ENCODE measurements at regions not wholly inside any gene's neighbourhood (a gene's known extent, or its start where the extent isn't known, plus 50 kb on each side); places are given as distances from the start of the nearest gene placed in this dataset.

- BruUV-seq (replicated peaks), result no TSS peak
- intact Hi-C loops (cut with micrococcal nuclease), result no loop called here
- Mint-ChIP-seq H3K9me3 (ENCODE audit: unreplicated experiment) (no peaks in the 10 kb centered on the region), H3K36me3 (ENCODE audit: insufficient read depth, unreplicated experiment) (no peaks in the 10 kb centered on the region), H3K27me3 (ENCODE audit: insufficient read depth, unreplicated experiment) (no peaks in the 10 kb centered on the region), H3K27ac (ENCODE audit: low read depth, unreplicated experiment) (no peak overlapping the region), H3K4me1 (ENCODE audit: insufficient read depth, unreplicated experiment) (no peaks in the 10 kb centered on the region), H3K4me3 (ENCODE audit: unreplicated experiment) (no peak overlapping the region)
- TF ChIP-seq CTCF (IDR thresholded peaks at IDR 0.05; ENCODE audit: unreplicated experiment), result no peak
- DNase-seq (ENCODE audit: unreplicated experiment), result no peak
- CTCF ChIA-PET, result no interaction called here
- POLR2A ChIA-PET, result interaction anchor here (1.3 kb wide), 1 partner anchor 194 kb away, joined by 3 read pairs; the partner anchor contains the start of gene KLF4
These were observed 194.0 kb upstream of the KLF4 start for GRCh38 chr9:107683566-107683965.

GRCh38 chr9:107681988-107682387 is 192.4 kb upstream of the KLF4 start:
- H3K27me3 Mint-ChIP-seq (ENCODE audit: insufficient read depth, unreplicated experiment), result no peaks in the 10 kb centered on the region
- H3K36me3 Mint-ChIP-seq (ENCODE audit: insufficient read depth, unreplicated experiment), result no peaks in the 10 kb centered on the region
- no peak overlapping the region for H3K27ac Mint-ChIP-seq (ENCODE audit: low read depth, unreplicated experiment)
- no peaks in the 10 kb centered on the region for H3K4me1 Mint-ChIP-seq (ENCODE audit: insufficient read depth, unreplicated experiment)
- H3K4me3 Mint-ChIP-seq (ENCODE audit: unreplicated experiment), result no peak overlapping the region
- no peaks in the 10 kb centered on the region for H3K9me3 Mint-ChIP-seq (ENCODE audit: unreplicated experiment)
- no peak for DNase-seq (ENCODE audit: unreplicated experiment)
- no peak for TF ChIP-seq CTCF (IDR thresholded peaks at IDR 0.05; ENCODE audit: unreplicated experiment)
- ChIA-PET CTCF (no interaction called here), POLR2A (no interaction called here)
- BruUV-seq (replicated peaks), result no TSS peak
- intact Hi-C loops (cut with micrococcal nuclease), result no loop called here

- BruUV-seq (replicated peaks), result no TSS peak
- peak overlapping the region; percentile 3 for H3K27ac Mint-ChIP-seq (ENCODE audit: low read depth, unreplicated experiment)
- CTCF ChIA-PET, result interaction anchor here (0.6 kb wide), 1 partner anchor 15 kb away, joined by 3 read pairs; no protein-coding TSS in a partner anchor
These were observed 186.0 kb upstream of the KLF4 start for GRCh38 chr9:107675351-107676259.

More at GRCh38 chr9:107675351-107676259, 186.0 kb upstream of the KLF4 start:
- no peaks in the 10 kb centered on the region for H3K36me3 Mint-ChIP-seq (ENCODE audit: insufficient read depth, unreplicated experiment)
- no peak for DNase-seq (ENCODE audit: unreplicated experiment)
- H3K4me3 Mint-ChIP-seq (ENCODE audit: unreplicated experiment), result no peak overlapping the region
- POLR2A ChIA-PET, result no interaction called here
- no peaks in the 10 kb centered on the region for H3K27me3 Mint-ChIP-seq (ENCODE audit: insufficient read depth, unreplicated experiment)
- TF ChIP-seq CTCF (IDR thresholded peaks at IDR 0.05; ENCODE audit: unreplicated experiment), result no peak
- no peaks in the 10 kb centered on the region for H3K9me3 Mint-ChIP-seq (ENCODE audit: unreplicated experiment)
- no peaks in the 10 kb centered on the region for H3K4me1 Mint-ChIP-seq (ENCODE audit: insufficient read depth, unreplicated experiment)
- intact Hi-C loops (cut with micrococcal nuclease), result no loop called here
